Activated T-helper 17 cell treated with anti-CD3 and anti-CD28 coated beads, Interleukin-2, amount 50 U/mL, for 72 hours (primary cell): ENCODE measurements at regions not wholly inside any gene's neighbourhood (a gene's known extent, or its start where the extent isn't known, plus 50 kb on each side); places are given as distances from the start of the nearest gene placed in this dataset.
A peak's percentile ranks its signal among the peaks of the same experiment; 100 is the strongest.

Experiments
- ATAC-seq: fragments of 150-1000 bp; cut with Tn5 transposase; replicated peaks from 2 replicates; pipeline ENCODE4 v1.10.0; 2021; ENCODE audit warnings: mild to moderate bottlenecking, moderate library complexity
- H3K27ac Mint-ChIP-seq: one replicate; pipeline ENCODE4 v1.8.0; 2022; ENCODE audit warnings: mixed read lengths
- H3K27me3 Mint-ChIP-seq: one replicate; pipeline ENCODE4 v1.8.0; 2022; ENCODE audit warnings: mixed read lengths
- H3K36me3 Mint-ChIP-seq: one replicate; pipeline ENCODE4 v1.8.0; 2022; ENCODE audit warnings: low read depth, mild to moderate bottlenecking, mixed read lengths
- H3K4me1 Mint-ChIP-seq: one replicate; pipeline ENCODE4 v1.8.0; 2022; ENCODE audit warnings: mixed read lengths
- H3K4me3 Mint-ChIP-seq: one replicate; pipeline ENCODE4 v1.8.0; 2022; ENCODE audit warnings: mild to moderate bottlenecking, mixed read lengths
- H3K9me3 Mint-ChIP-seq: one replicate; pipeline ENCODE4 v1.8.0; 2022; ENCODE audit warnings: mixed read lengths

- H3K4me1 Mint-ChIP-seq: no peaks in the 10 kb centered on the region
- H3K27me3 Mint-ChIP-seq: peaks cover 5% of the 10 kb centered on the region
- no peaks in the 10 kb centered on the region for H3K36me3 Mint-ChIP-seq
- ATAC-seq: no peak
- no peak overlapping the region for H3K27ac Mint-ChIP-seq
- H3K4me3 Mint-ChIP-seq: no peak overlapping the region
- no peaks in the 10 kb centered on the region for H3K9me3 Mint-ChIP-seq
These were observed 83.6 kb downstream of the SIK1 start for GRCh38 chr21:43343095-43343991.

- H3K9me3 Mint-ChIP-seq: peaks cover 5% of the 10 kb centered on the region
- no peak overlapping the region for H3K27ac Mint-ChIP-seq
- peaks cover 5% of the 10 kb centered on the region for H3K4me1 Mint-ChIP-seq
- H3K27me3 Mint-ChIP-seq: peaks cover 5% of the 10 kb centered on the region
- no peak overlapping the region for H3K4me3 Mint-ChIP-seq
- no peak for ATAC-seq
- H3K36me3 Mint-ChIP-seq: no peaks in the 10 kb centered on the region
These were observed 84.5 kb downstream of the SIK1 start for GRCh38 chr21:43342301-43342881.

GRCh38 chr21:43341378-43342161 lies 85.4 kb downstream of the SIK1 start:
- H3K9me3 Mint-ChIP-seq: peaks cover 5% of the 10 kb centered on the region
- H3K4me1 Mint-ChIP-seq: peaks cover 5% of the 10 kb centered on the region
- no peak for ATAC-seq
- H3K27ac Mint-ChIP-seq: no peak overlapping the region
- H3K27me3 Mint-ChIP-seq: peaks cover 5% of the 10 kb centered on the region
- H3K4me3 Mint-ChIP-seq: no peak overlapping the region
- no peaks in the 10 kb centered on the region for H3K36me3 Mint-ChIP-seq

- Mint-ChIP-seq H3K27me3 (peaks cover 5% of the 10 kb centered on the region), H3K4me1 (peaks cover 5% of the 10 kb centered on the region), H3K36me3 (no peaks in the 10 kb centered on the region), H3K4me3 (no peak overlapping the region), H3K9me3 (peaks cover 5% of the 10 kb centered on the region), H3K27ac (no peak overlapping the region)
- ATAC-seq: no peak
These were observed 86.2 kb downstream of the SIK1 start for GRCh38 chr21:43340491-43341377.

- H3K27ac Mint-ChIP-seq: no peak overlapping the region
- no peak for ATAC-seq
- H3K36me3 Mint-ChIP-seq: no peaks in the 10 kb centered on the region
- peaks cover 5% of the 10 kb centered on the region for H3K4me1 Mint-ChIP-seq
- H3K27me3 Mint-ChIP-seq: peaks cover 5% of the 10 kb centered on the region
- peaks cover 5% of the 10 kb centered on the region for H3K9me3 Mint-ChIP-seq
- no peak overlapping the region for H3K4me3 Mint-ChIP-seq
These were observed 87.3 kb downstream of the SIK1 start for GRCh38 chr21:43339668-43340067.

GRCh38 chr21:43338951-43339350 lies 88.0 kb downstream of the SIK1 start:
- H3K4me3 Mint-ChIP-seq: no peak overlapping the region
- peaks cover 5% of the 10 kb centered on the region for H3K4me1 Mint-ChIP-seq
- peaks cover 5% of the 10 kb centered on the region for H3K9me3 Mint-ChIP-seq
- H3K27me3 Mint-ChIP-seq: peaks cover 5% of the 10 kb centered on the region
- H3K27ac Mint-ChIP-seq: peak overlapping the region; percentile 44
- H3K36me3 Mint-ChIP-seq: no peaks in the 10 kb centered on the region
- ATAC-seq: no peak

GRCh38 chr21:43337901-43338655 lies 88.9 kb downstream of the SIK1 start:
- Mint-ChIP-seq H3K27me3 (peaks cover 5% of the 10 kb centered on the region), H3K9me3 (peaks cover 5% of the 10 kb centered on the region), H3K4me3 (no peak overlapping the region), H3K27ac (peak overlapping the region; percentile 46), H3K4me1 (peaks cover 5% of the 10 kb centered on the region), H3K36me3 (no peaks in the 10 kb centered on the region)
- no peak for ATAC-seq

GRCh38 chr21:43335119-43335518 lies 91.8 kb downstream of the SIK1 start:
- ATAC-seq: no peak
- no peaks in the 10 kb centered on the region for H3K36me3 Mint-ChIP-seq
- H3K4me3 Mint-ChIP-seq: no peak overlapping the region
- H3K9me3 Mint-ChIP-seq: peaks cover 5% of the 10 kb centered on the region
- H3K27me3 Mint-ChIP-seq: peaks cover 5% of the 10 kb centered on the region
- peaks cover 5% of the 10 kb centered on the region for H3K4me1 Mint-ChIP-seq
- H3K27ac Mint-ChIP-seq: no peak overlapping the region

GRCh38 chr21:43334214-43334958 lies 92.5 kb downstream of the SIK1 start:
- Mint-ChIP-seq H3K4me1 (peaks cover 5% of the 10 kb centered on the region), H3K36me3 (no peaks in the 10 kb centered on the region), H3K27ac (no peak overlapping the region), H3K27me3 (peaks cover 4% of the 10 kb centered on the region), H3K4me3 (no peak overlapping the region), H3K9me3 (peaks cover 5% of the 10 kb centered on the region)
- ATAC-seq: no peak

- Mint-ChIP-seq H3K27ac (no peak overlapping the region), H3K4me1 (peaks cover 5% of the 10 kb centered on the region), H3K9me3 (peaks cover 5% of the 10 kb centered on the region), H3K36me3 (no peaks in the 10 kb centered on the region), H3K27me3 (no peaks in the 10 kb centered on the region), H3K4me3 (no peak overlapping the region)
- no peak for ATAC-seq
These were observed 93.5 kb downstream of the SIK1 start for GRCh38 chr21:43333298-43334062.

- Mint-ChIP-seq H3K4me1 (peaks cover 3% of the 10 kb centered on the region), H3K9me3 (peaks cover 3% of the 10 kb centered on the region), H3K27me3 (no peaks in the 10 kb centered on the region), H3K27ac (no peak overlapping the region), H3K4me3 (no peak overlapping the region), H3K36me3 (no peaks in the 10 kb centered on the region)
- no peak for ATAC-seq
These were observed 94.1 kb downstream of the SIK1 start for GRCh38 chr21:43332861-43333297.
